Neutrophil (primary cell): ENCODE measurements at regions not wholly inside any gene's neighbourhood (a gene's known extent, or its start where the extent isn't known, plus 50 kb on each side); places are given as distances from the start of the nearest gene placed in this dataset.

Experiments used
- H3K27ac ChIP-seq: fragments of 200-600 bp; sonication (generic); 2 replicates; pipeline ENCODE4 v1.5.1; 2016; ENCODE audit warnings: mild to moderate bottlenecking, moderate library complexity
- H3K27me3 ChIP-seq: fragments of 200-600 bp; sonication (generic); 2 replicates; pipeline ENCODE4 v1.6.0; 2016; ENCODE audit warnings: mild to moderate bottlenecking
- H3K36me3 ChIP-seq: fragments of 200-600 bp; sonication (generic); 2 replicates; pipeline ENCODE4 v1.5.1; 2017
- H3K4me1 ChIP-seq, 2 experiments: fragments of 200-600 bp in 1 of 2; sonication (generic) in 1 of 2; 1 replicate in 1 of 2; 2 replicates in 1 of 2; pipeline versions ENCODE4 v1.5.1 to v1.6.1; 2013 to 2016; ENCODE audit warnings: low read depth in 1 of 2, low read length in 1 of 2, mild to moderate bottlenecking in 1 of 2, moderate library complexity in 1 of 2; ENCODE audit not compliant: control insufficient read depth in 1 of 2, insufficient read depth in 1 of 2
- H3K4me3 ChIP-seq, 2 experiments: fragments of 200-600 bp in 1 of 2; sonication (generic) in 1 of 2; 1 replicate in 1 of 2; 2 replicates in 1 of 2; pipeline ENCODE4 v1.5.1; 2013 to 2016; ENCODE audit warnings: low read depth in 1 of 2, low read length in 1 of 2, mild to moderate bottlenecking in 1 of 2, moderate library complexity in 1 of 2
- H3K9me3 ChIP-seq: fragments of 200-600 bp; sonication (generic); 2 replicates; pipeline ENCODE4 v1.5.1; 2016
- CTCF ChIP-seq: fragments of 200-600 bp; sonication (generic); IDR thresholded peaks from 2 replicates; pipeline ENCODE4 v1.5.1; 2016; ENCODE audit warnings: antibody characterized with exemption

GRCh38 chr11:29009426-29009825 lies 901.2 kb downstream of the METTL15 start:
- Histone ChIP-seq H3K27me3 (no peaks in the 10 kb centered on the region), H3K4me3 (no peak overlapping the region), H3K9me3 (no peaks in the 10 kb centered on the region), H3K4me1 (no peaks in the 10 kb centered on the region), H3K36me3 (no peaks in the 10 kb centered on the region), H3K27ac (no peak overlapping the region)
- no peak for TF ChIP-seq CTCF

- TF ChIP-seq CTCF = no peak
- Histone ChIP-seq H3K36me3 (no peaks in the 10 kb centered on the region), H3K4me1 (no peaks in the 10 kb centered on the region), H3K27ac (no peak overlapping the region), H3K9me3 (no peaks in the 10 kb centered on the region), H3K27me3 (no peaks in the 10 kb centered on the region), H3K4me3 (no peak overlapping the region)
Observed at GRCh38 chr11:29008481-29008880, 900.3 kb downstream of the METTL15 start.

- Histone ChIP-seq H3K4me1 (no peaks in the 10 kb centered on the region), H3K4me3 (no peak overlapping the region), H3K9me3 (no peaks in the 10 kb centered on the region), H3K27me3 (no peaks in the 10 kb centered on the region), H3K27ac (no peak overlapping the region), H3K36me3 (no peaks in the 10 kb centered on the region)
- TF ChIP-seq CTCF = no peak
Observed at GRCh38 chr11:29006668-29007067, 898.5 kb downstream of the METTL15 start.

- H3K27ac ChIP-seq = no peak overlapping the region
- H3K27me3 ChIP-seq = no peaks in the 10 kb centered on the region
- no peaks in the 10 kb centered on the region for H3K36me3 ChIP-seq
- TF ChIP-seq CTCF = no peak
- no peaks in the 10 kb centered on the region for H3K4me1 ChIP-seq
- H3K9me3 ChIP-seq = no peaks in the 10 kb centered on the region
- H3K4me3 ChIP-seq = no peak overlapping the region
Observed at GRCh38 chr11:29005401-29005980, 897.3 kb downstream of the METTL15 start.

- no peaks in the 10 kb centered on the region for H3K36me3 ChIP-seq
- no peaks in the 10 kb centered on the region for H3K27me3 ChIP-seq
- TF ChIP-seq CTCF = no peak
- H3K4me3 ChIP-seq = no peak overlapping the region
- no peaks in the 10 kb centered on the region for H3K9me3 ChIP-seq
- H3K27ac ChIP-seq = no peak overlapping the region
- no peaks in the 10 kb centered on the region for H3K4me1 ChIP-seq
Observed at GRCh38 chr11:29002816-29003215, 894.6 kb downstream of the METTL15 start.

- Histone ChIP-seq H3K4me3 (no peak overlapping the region), H3K36me3 (no peaks in the 10 kb centered on the region), H3K9me3 (no peaks in the 10 kb centered on the region), H3K27ac (no peak overlapping the region), H3K4me1 (no peaks in the 10 kb centered on the region), H3K27me3 (no peaks in the 10 kb centered on the region)
- TF ChIP-seq CTCF = no peak
Observed at GRCh38 chr11:28999620-29000019, 891.4 kb downstream of the METTL15 start.
